ENCODE measurements at regions not wholly inside any gene's neighbourhood (a gene's known extent, or its start where the extent isn't known, plus 50 kb on each side); places are given as distances from the start of the nearest gene placed in this dataset.

- ATAC-seq (ENCODE audit: insufficient read depth, low FRiP score) (no peak), DNase-seq (no peak)
- 89 to 95% methylated on average over 9 of the region's 9 CpGs for WGBS, 2 donors
- H3K9ac ChIP-seq (ENCODE audit: insufficient read depth in 1 of 2, low read length in 2 of 2), result no peak overlapping the region
- no peak overlapping the region for H3K4me3 ChIP-seq
- H3K27ac ChIP-seq (ENCODE audit: low read depth in 1 of 2, low read length in 1 of 2), result no peak overlapping the region
- no peaks in the 10 kb centered on the region for H3K27me3 ChIP-seq (ENCODE audit: control insufficient read depth in 3 of 3, insufficient read depth in 3 of 3, low read length in 2 of 3)
- H3K4me1 ChIP-seq (ENCODE audit: control insufficient read depth in 5 of 5, insufficient read depth in 5 of 5, low read length in 5 of 5), result peaks cover 0 to 22% (median 0%) of the 10 kb centered on the region in 5 donors
- H3K9me3 ChIP-seq (ENCODE audit: control insufficient read depth in 4 of 4, insufficient read depth in 3 of 4, low read length in 3 of 4), result peaks cover 0 to 4% (median under 1%) of the 10 kb centered on the region in 4 donors
- TF ChIP-seq, protein P1, sequence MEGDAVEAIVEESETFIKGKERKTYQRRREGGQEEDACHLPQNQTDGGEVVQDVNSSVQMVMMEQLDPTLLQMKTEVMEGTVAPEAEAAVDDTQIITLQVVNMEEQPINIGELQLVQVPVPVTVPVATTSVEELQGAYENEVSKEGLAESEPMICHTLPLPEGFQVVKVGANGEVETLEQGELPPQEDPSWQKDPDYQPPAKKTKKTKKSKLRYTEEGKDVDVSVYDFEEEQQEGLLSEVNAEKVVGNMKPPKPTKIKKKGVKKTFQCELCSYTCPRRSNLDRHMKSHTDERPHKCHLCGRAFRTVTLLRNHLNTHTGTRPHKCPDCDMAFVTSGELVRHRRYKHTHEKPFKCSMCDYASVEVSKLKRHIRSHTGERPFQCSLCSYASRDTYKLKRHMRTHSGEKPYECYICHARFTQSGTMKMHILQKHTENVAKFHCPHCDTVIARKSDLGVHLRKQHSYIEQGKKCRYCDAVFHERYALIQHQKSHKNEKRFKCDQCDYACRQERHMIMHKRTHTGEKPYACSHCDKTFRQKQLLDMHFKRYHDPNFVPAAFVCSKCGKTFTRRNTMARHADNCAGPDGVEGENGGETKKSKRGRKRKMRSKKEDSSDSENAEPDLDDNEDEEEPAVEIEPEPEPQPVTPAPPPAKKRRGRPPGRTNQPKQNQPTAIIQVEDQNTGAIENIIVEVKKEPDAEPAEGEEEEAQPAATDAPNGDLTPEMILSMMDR (IDR thresholded peaks at IDR 0.05; ENCODE audit: control extremely low read depth, extremely low read depth), result no peak
- no peaks in the 10 kb centered on the region for H3K36me3 ChIP-seq (ENCODE audit: control insufficient read depth in 4 of 4, insufficient read depth in 4 of 4, low read length in 4 of 4)
Measured at GRCh38 chr6:156562636-156563035, 214.5 kb upstream of the ARID1B start.

DNA sequence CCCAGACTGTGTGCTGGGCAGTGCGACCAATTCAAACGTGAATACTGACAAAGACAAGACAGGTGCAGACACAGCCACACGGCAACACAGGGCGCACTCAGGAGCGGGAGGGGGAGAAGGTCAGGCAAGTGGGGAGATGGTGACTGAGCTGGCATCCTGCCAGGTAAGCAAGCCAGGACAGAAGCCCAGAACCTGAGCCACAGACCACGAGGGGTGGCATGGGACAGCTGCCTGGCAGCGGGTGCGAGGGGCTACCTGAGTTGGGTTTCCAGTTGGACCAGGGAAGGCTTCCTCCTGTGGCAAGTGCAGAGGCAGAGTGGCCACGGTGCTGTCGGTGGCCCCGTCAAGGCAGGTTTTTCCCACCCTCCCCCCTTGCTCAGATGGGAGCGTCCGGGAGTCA, 215.2 kb upstream of the ARID1B start:
- peaks cover 0 to 28% (median 0%) of the 10 kb centered on the region in 5 donors for H3K4me1 ChIP-seq (ENCODE audit: control insufficient read depth in 5 of 5, insufficient read depth in 5 of 5, low read length in 5 of 5)
- peaks cover 0 to 4% (median under 1%) of the 10 kb centered on the region in 4 donors for H3K9me3 ChIP-seq (ENCODE audit: control insufficient read depth in 4 of 4, insufficient read depth in 3 of 4, low read length in 3 of 4)
- TF ChIP-seq, protein P1 (IDR thresholded peaks at IDR 0.05; ENCODE audit: control extremely low read depth, extremely low read depth), result no peak
- no peaks in the 10 kb centered on the region for H3K27me3 ChIP-seq (ENCODE audit: control insufficient read depth in 3 of 3, insufficient read depth in 3 of 3, low read length in 2 of 3)
- ATAC-seq (ENCODE audit: insufficient read depth, low FRiP score) (no peak), DNase-seq (no peak)
- no peak overlapping the region for H3K9ac ChIP-seq (ENCODE audit: insufficient read depth in 1 of 2, low read length in 2 of 2)
- no peak overlapping the region for H3K27ac ChIP-seq (ENCODE audit: low read depth in 1 of 2, low read length in 1 of 2)
- WGBS, 2 donors, result 89 to 95% methylated on average over 11 to 13 of the region's 13 CpGs
- no peaks in the 10 kb centered on the region for H3K36me3 ChIP-seq (ENCODE audit: control insufficient read depth in 4 of 4, insufficient read depth in 4 of 4, low read length in 4 of 4)
- no peak overlapping the region for H3K4me3 ChIP-seq

GRCh38 chr6:156560476-156560875, 216.7 kb upstream of the ARID1B start:
- Histone ChIP-seq H3K4me1 (ENCODE audit: control insufficient read depth in 5 of 5, insufficient read depth in 5 of 5, low read length in 5 of 5) (peaks cover 0 to 31% (median 0%) of the 10 kb centered on the region in 5 donors), H3K36me3 (ENCODE audit: control insufficient read depth in 4 of 4, insufficient read depth in 4 of 4, low read length in 4 of 4) (no peaks in the 10 kb centered on the region), H3K9ac (ENCODE audit: insufficient read depth in 1 of 2, low read length in 2 of 2) (no peak overlapping the region), H3K27ac (ENCODE audit: low read depth in 1 of 2, low read length in 1 of 2) (no peak overlapping the region), H3K9me3 (ENCODE audit: control insufficient read depth in 4 of 4, insufficient read depth in 3 of 4, low read length in 3 of 4) (peaks cover 0 to 4% (median under 1%) of the 10 kb centered on the region in 4 donors), H3K4me3 (no peak overlapping the region), H3K27me3 (ENCODE audit: control insufficient read depth in 3 of 3, insufficient read depth in 3 of 3, low read length in 2 of 3) (no peaks in the 10 kb centered on the region)
- TF ChIP-seq, protein P1 (IDR thresholded peaks at IDR 0.05; ENCODE audit: control extremely low read depth, extremely low read depth), result no peak
- DNase-seq (no peak), ATAC-seq (ENCODE audit: insufficient read depth, low FRiP score) (no peak)

GRCh38 chr6:156559162-156559690, 218.0 kb upstream of the ARID1B start:
- Histone ChIP-seq H3K9me3 (ENCODE audit: control insufficient read depth in 4 of 4, insufficient read depth in 3 of 4, low read length in 3 of 4) (peaks cover 0 to 4% (median under 1%) of the 10 kb centered on the region in 4 donors), H3K9ac (ENCODE audit: insufficient read depth in 1 of 2, low read length in 2 of 2) (no peak overlapping the region), H3K4me1 (ENCODE audit: control insufficient read depth in 5 of 5, insufficient read depth in 5 of 5, low read length in 5 of 5) (peaks cover 0 to 25% (median 0%) of the 10 kb centered on the region in 5 donors), H3K27ac (ENCODE audit: low read depth in 1 of 2, low read length in 1 of 2) (no peak overlapping the region), H3K36me3 (ENCODE audit: control insufficient read depth in 4 of 4, insufficient read depth in 4 of 4, low read length in 4 of 4) (no peaks in the 10 kb centered on the region), H3K27me3 (ENCODE audit: control insufficient read depth in 3 of 3, insufficient read depth in 3 of 3, low read length in 2 of 3) (no peaks in the 10 kb centered on the region), H3K4me3 (no peak overlapping the region)
- TF ChIP-seq, protein P1 (IDR thresholded peaks at IDR 0.05; ENCODE audit: control extremely low read depth, extremely low read depth), result no peak
- ATAC-seq (ENCODE audit: insufficient read depth, low FRiP score), result no peak
- DNase-seq, result no peak
- WGBS, 2 donors, result 82 to 94% methylated on average over 4 of the region's 4 CpGs
